Loucy (cell line): ENCODE measurements at regions not wholly inside any gene's neighbourhood (a gene's known extent, or its start where the extent isn't known, plus 50 kb on each side); places are given as distances from the start of the nearest gene placed in this dataset.

Experiments used
- H2AFZ ChIP-seq: fragments of 200-600 bp; sonication (generic); 2 replicates; pipeline ENCODE4 v1.6.0; 2016; ENCODE audit warnings: antibody characterized with exemption, mild to moderate bottlenecking, low read length, moderate library complexity
- H3F3A ChIP-seq: fragments of 200-600 bp; 2 replicates; pipeline ENCODE4 v1.6.0; 2016; ENCODE audit warnings: antibody characterized with exemption, low read depth, mild to moderate bottlenecking
- H3K27me3 ChIP-seq: fragments of 200-600 bp; sonication (generic); 2 replicates; pipeline ENCODE4 v1.6.1; 2014; ENCODE audit warnings: low read length, mild to moderate bottlenecking; ENCODE audit not compliant: insufficient read depth, poor library complexity, severe bottlenecking
- H3K36me3 ChIP-seq: fragments of 200-600 bp; sonication (generic); 2 replicates; pipeline ENCODE4 v1.6.1; 2016; ENCODE audit warnings: low read length; ENCODE audit not compliant: insufficient read depth
- H3K4me1 ChIP-seq: fragments of 200-600 bp; sonication (generic); 2 replicates; pipeline ENCODE4 v1.5.1; 2014; ENCODE audit warnings: low read length, mild to moderate bottlenecking; ENCODE audit not compliant: insufficient read depth, poor library complexity, severe bottlenecking
- H3K4me2 ChIP-seq: fragments of 200-600 bp; sonication (generic); 2 replicates; pipeline ENCODE4 v1.6.0; 2014; ENCODE audit warnings: antibody characterized with exemption, low read length, low read depth, mild to moderate bottlenecking; ENCODE audit not compliant: poor library complexity, severe bottlenecking
- H3K4me3 ChIP-seq: fragments of 200-600 bp; sonication (generic); 2 replicates; pipeline ENCODE4 v1.5.1; 2014; ENCODE audit warnings: low read length, mild to moderate bottlenecking, mixed read lengths; ENCODE audit not compliant: poor library complexity, severe bottlenecking
- H3K79me2 ChIP-seq: fragments of 200-600 bp; sonication (generic); 2 replicates; pipeline ENCODE4 v1.6.1; 2014; ENCODE audit warnings: low read length; ENCODE audit not compliant: insufficient read depth
- H3K9ac ChIP-seq: fragments of 200-600 bp; sonication (generic); 2 replicates; pipeline ENCODE4 v1.6.0; 2014; ENCODE audit warnings: mild to moderate bottlenecking, low read depth, low read length, moderate library complexity; ENCODE audit not compliant: poor library complexity, severe bottlenecking
- H3K9me2 ChIP-seq: fragments of 200-600 bp; sonication (generic); replicated peaks from 2 replicates; pipeline ENCODE4 v1.6.1; 2016; ENCODE audit warnings: low read depth, low read length, mixed read lengths
- H3K9me3 ChIP-seq: fragments of 200-600 bp; sonication (generic); 2 replicates; pipeline ENCODE4 v1.6.1; 2014; ENCODE audit warnings: mild to moderate bottlenecking, antibody characterized with exemption, low read length, low read depth; ENCODE audit not compliant: insufficient read depth
- H4K20me1 ChIP-seq: fragments of 200-600 bp; sonication (generic); 2 replicates; pipeline ENCODE4 v1.6.0; 2014; ENCODE audit warnings: antibody characterized with exemption, low read length, mild to moderate bottlenecking; ENCODE audit not compliant: insufficient read depth, poor library complexity, severe bottlenecking
- EZH2phosphoT487 ChIP-seq: fragments of 200-600 bp; IDR thresholded peaks from 2 replicates; pipeline ENCODE4 v1.6.1; 2018; ENCODE audit warnings: antibody characterized with exemption, mild to moderate bottlenecking, moderate library complexity, borderline replicate concordance
- TF ChIP-seq, protein P1 (sequence below): fragments of 200-600 bp; sonication (generic); conservative IDR thresholded peaks from 2 replicates; pipeline ENCODE4 v1.5.1; 2014; ENCODE audit warnings: mild to moderate bottlenecking, antibody characterized with exemption, low read length

DNA sequence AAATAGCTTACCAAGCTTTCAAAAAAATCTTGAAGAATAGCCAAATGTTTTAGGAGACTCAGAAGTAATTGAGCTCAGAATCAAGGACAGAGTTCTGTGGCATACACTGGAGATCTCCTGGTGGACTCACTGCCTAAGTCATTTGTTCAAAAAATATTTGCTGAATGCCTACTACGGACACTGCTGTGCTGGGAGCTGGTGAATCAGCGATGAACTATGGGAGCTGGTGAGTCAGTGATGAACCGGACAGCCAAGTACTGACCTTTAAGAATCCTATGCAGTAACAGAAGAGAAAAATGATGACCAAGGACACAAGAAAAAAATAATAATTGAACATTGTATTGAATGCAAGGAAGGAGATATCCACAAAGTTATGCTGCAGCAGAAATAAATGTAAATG lies 717.9 kb upstream of the CXADR start:
- no peaks in the 10 kb centered on the region for H3K79me2 ChIP-seq
- no peaks in the 10 kb centered on the region for H3F3A ChIP-seq
- TF ChIP-seq, protein P1, sequence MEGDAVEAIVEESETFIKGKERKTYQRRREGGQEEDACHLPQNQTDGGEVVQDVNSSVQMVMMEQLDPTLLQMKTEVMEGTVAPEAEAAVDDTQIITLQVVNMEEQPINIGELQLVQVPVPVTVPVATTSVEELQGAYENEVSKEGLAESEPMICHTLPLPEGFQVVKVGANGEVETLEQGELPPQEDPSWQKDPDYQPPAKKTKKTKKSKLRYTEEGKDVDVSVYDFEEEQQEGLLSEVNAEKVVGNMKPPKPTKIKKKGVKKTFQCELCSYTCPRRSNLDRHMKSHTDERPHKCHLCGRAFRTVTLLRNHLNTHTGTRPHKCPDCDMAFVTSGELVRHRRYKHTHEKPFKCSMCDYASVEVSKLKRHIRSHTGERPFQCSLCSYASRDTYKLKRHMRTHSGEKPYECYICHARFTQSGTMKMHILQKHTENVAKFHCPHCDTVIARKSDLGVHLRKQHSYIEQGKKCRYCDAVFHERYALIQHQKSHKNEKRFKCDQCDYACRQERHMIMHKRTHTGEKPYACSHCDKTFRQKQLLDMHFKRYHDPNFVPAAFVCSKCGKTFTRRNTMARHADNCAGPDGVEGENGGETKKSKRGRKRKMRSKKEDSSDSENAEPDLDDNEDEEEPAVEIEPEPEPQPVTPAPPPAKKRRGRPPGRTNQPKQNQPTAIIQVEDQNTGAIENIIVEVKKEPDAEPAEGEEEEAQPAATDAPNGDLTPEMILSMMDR = no peak
- no peaks in the 10 kb centered on the region for H4K20me1 ChIP-seq
- no peaks in the 10 kb centered on the region for H3K9me2 ChIP-seq
- no peaks in the 10 kb centered on the region for H3K9me3 ChIP-seq
- no peaks in the 10 kb centered on the region for H3K27me3 ChIP-seq
- no peak overlapping the region for H3K4me2 ChIP-seq
- no peak overlapping the region for H3K4me3 ChIP-seq
- no peaks in the 10 kb centered on the region for H3K36me3 ChIP-seq
- H2AFZ ChIP-seq = no peak overlapping the region
- no peak overlapping the region for H3K9ac ChIP-seq
- H3K4me1 ChIP-seq = no peaks in the 10 kb centered on the region

DNA sequence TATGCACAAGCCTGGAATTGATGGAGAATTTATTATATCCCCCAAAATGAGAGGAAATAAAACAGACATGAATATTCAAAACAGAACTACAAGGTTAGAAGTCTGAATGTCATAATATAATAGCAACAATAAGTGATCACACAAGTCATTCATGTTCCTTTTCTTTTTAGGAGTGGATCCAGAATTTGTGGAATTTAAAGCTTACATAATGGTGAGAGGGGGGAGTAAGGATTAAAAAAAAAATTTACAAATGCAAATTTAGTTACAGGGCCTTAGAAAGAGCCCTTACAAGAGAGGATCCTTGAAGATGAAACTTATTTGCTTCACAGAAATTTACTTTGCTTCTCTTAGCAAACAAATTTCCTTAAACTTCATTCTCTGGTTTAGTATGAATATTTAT lies 716.1 kb upstream of the CXADR start:
- H3K4me1 ChIP-seq = no peaks in the 10 kb centered on the region
- H3K36me3 ChIP-seq = no peaks in the 10 kb centered on the region
- no peaks in the 10 kb centered on the region for H4K20me1 ChIP-seq
- H3K9me2 ChIP-seq = no peaks in the 10 kb centered on the region
- no peak overlapping the region for H3K4me3 ChIP-seq
- H3K9me3 ChIP-seq = no peaks in the 10 kb centered on the region
- TF ChIP-seq, protein P1 = no peak
- no peak for TF ChIP-seq EZH2phosphoT487
- no peak overlapping the region for H3K9ac ChIP-seq
- H2AFZ ChIP-seq = no peak overlapping the region
- no peaks in the 10 kb centered on the region for H3K27me3 ChIP-seq
- H3K79me2 ChIP-seq = no peaks in the 10 kb centered on the region
- no peaks in the 10 kb centered on the region for H3F3A ChIP-seq
- H3K4me2 ChIP-seq = no peak overlapping the region

- Histone ChIP-seq H3K9me2 (no peaks in the 10 kb centered on the region), H3F3A (no peaks in the 10 kb centered on the region), H4K20me1 (no peaks in the 10 kb centered on the region), H3K4me1 (no peaks in the 10 kb centered on the region), H3K36me3 (no peaks in the 10 kb centered on the region), H2AFZ (no peak overlapping the region), H3K4me2 (no peak overlapping the region), H3K27me3 (no peaks in the 10 kb centered on the region), H3K79me2 (no peaks in the 10 kb centered on the region), H3K9ac (no peak overlapping the region), H3K4me3 (no peak overlapping the region), H3K9me3 (no peaks in the 10 kb centered on the region)
- TF ChIP-seq, protein P1 = no peak
- TF ChIP-seq EZH2phosphoT487 = no peak
Observed at GRCh38 chr21:16797540-16797939, 715.3 kb upstream of the CXADR start.
